Mammary epithelial cell (primary cell): ENCODE measurements at regions not wholly inside any gene's neighbourhood (a gene's known extent, or its start where the extent isn't known, plus 50 kb on each side); places are given as distances from the start of the nearest gene placed in this dataset.

Experiments used
- CTCF ChIP-seq, 2 donors: IDR thresholded peaks in 1 of 2; conservative IDR thresholded peaks in 1 of 2; 2 replicates each; pipeline ENCODE4 v1.5.1; 2011 to 2012; ENCODE audit warnings: inconsistent platforms in 2 of 2, low read length in 2 of 2, mild to moderate bottlenecking in 2 of 2, control low read depth in 1 of 2, low read depth in 1 of 2; ENCODE audit not compliant: insufficient read depth in 1 of 2; ENCODE audit errors: extremely low read depth in 1 of 2
- EZH2 ChIP-seq: IDR thresholded peaks from 2 replicates; pipeline ENCODE4 v1.6.1; 2012; ENCODE audit warnings: low read length, inconsistent platforms, borderline replicate concordance

GRCh38 chr4:188754372-188755002, 615.2 kb downstream of the TRIML1 start:
- TF ChIP-seq CTCF (conservative IDR thresholded peaks at IDR 0.05 in 1 of 2, IDR thresholded peaks at IDR 0.05 in 1 of 2; ENCODE audit: extremely low read depth in 1 of 2, insufficient read depth in 1 of 2, low read depth in 1 of 2, low read length in 2 of 2) = no peak
- no peak for TF ChIP-seq EZH2
